Psoas muscle (tissue), 7 donors: ENCODE measurements at regions not wholly inside any gene's neighbourhood (a gene's known extent, or its start where the extent isn't known, plus 50 kb on each side); places are given as distances from the start of the nearest gene placed in this dataset.

Source experiments
- ATAC-seq, 4 donors: fragments of 200-7000 bp; cut with Tn5 transposase; one replicate each; pipeline ENCODE4 v1.9.1; 2020; ENCODE audit warnings: moderate library complexity in 3 of 4, mild to moderate bottlenecking in 2 of 4
- DNase-seq, 2 donors: peaks; one replicate each; pipeline ENCODE4 v3.0.0-alpha.2; 2020
- H3K27ac ChIP-seq: fragments of 200-600 bp; one replicate; pipeline ENCODE4 v1.8.0; 2022
- H3K27me3 ChIP-seq, 3 donors: fragments of 200-600 bp in 1 of 3; one replicate each; pipeline versions ENCODE4 v1.6.1 to v1.8.0; 2013 to 2022; ENCODE audit warnings: low read length in 2 of 3, mild to moderate bottlenecking in 2 of 3, moderate library complexity in 1 of 3; ENCODE audit not compliant: insufficient read depth in 3 of 3
- H3K36me3 ChIP-seq, 2 donors: fragments of 200-600 bp in 1 of 2; one replicate each; pipeline versions ENCODE4 v1.6.1 to v1.8.0; 2013 to 2022; ENCODE audit warnings: low read depth in 1 of 2, mild to moderate bottlenecking in 1 of 2, moderate library complexity in 1 of 2; ENCODE audit not compliant: insufficient read depth in 1 of 2
- H3K4me1 ChIP-seq: fragments of 200-600 bp; one replicate; pipeline ENCODE4 v1.8.0; 2022
- H3K4me3 ChIP-seq: fragments of 200-600 bp; one replicate; pipeline ENCODE4 v1.8.0; 2022; ENCODE audit warnings: mild to moderate bottlenecking
- H3K9me3 ChIP-seq: fragments of 200-600 bp; one replicate; pipeline ENCODE4 v1.8.0; 2022
- WGBS, 3 donors: extraction: QIAGEN DNeasy Blood & Tissue Kit; methylation state at CpG; one replicate each; pipeline versions ENCODE4 v1.1.6 to v1.1.7; 2013; 5-methylcytosine and 5-hydroxymethylcytosine counted together
- intact Hi-C, 2 donors: fragments of 100-400 bp; cut with DNase I; formaldehyde crosslinking; loops; one replicate each; pipeline versions ENCODE4 v1.11.0 to v1.14.2; 2022
- TF ChIP-seq, protein P1 (sequence below): fragments of 200-600 bp; IDR thresholded peaks from one replicate; pipeline ENCODE4 v1.8.0; 2022; ENCODE audit warnings: antibody characterized with exemption
- donor health status: healthy with polysubstance abuse.
- donor health status: DM: no; HTN: no; CAD: no; lungs with moderate emphysema.
- donor health status: Bipolar disorder and iron deficiency.
- donor health status: healthy.
- donor health status: DM: yes; HTN: yes; CAD: no.
- donor health status: DM: no; HTN: no; CAD: no.
- donor health status: DM: yes; HTN: yes; CAD: no.

DNA sequence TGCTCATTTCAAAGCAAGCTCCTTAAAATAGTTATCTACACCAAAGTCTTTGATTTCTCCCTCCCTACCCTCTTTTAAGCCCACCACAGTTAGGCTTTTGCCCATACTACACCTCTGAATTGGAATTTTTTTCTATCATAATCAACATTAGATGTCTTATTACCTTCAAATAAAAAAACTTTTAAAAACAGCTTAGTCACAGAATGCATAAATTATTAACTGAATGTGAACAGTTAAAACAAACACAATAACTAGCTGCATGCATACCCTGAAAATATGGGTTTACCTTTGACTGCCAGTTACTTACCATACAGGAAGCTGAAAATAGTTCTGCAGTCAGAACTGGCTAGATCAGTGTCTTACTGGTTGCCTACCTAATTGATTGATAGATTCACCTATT lies 210.9 kb downstream of the TGFB2 start:
- H3K27me3 ChIP-seq, result no peaks in the 10 kb centered on the region
- no peak overlapping the region for H3K27ac ChIP-seq
- H3K36me3 ChIP-seq, result no peaks in the 10 kb centered on the region
- no peaks in the 10 kb centered on the region for H3K4me1 ChIP-seq
- no peak for ATAC-seq
- no peak overlapping the region for H3K4me3 ChIP-seq
- TF ChIP-seq, protein P1, sequence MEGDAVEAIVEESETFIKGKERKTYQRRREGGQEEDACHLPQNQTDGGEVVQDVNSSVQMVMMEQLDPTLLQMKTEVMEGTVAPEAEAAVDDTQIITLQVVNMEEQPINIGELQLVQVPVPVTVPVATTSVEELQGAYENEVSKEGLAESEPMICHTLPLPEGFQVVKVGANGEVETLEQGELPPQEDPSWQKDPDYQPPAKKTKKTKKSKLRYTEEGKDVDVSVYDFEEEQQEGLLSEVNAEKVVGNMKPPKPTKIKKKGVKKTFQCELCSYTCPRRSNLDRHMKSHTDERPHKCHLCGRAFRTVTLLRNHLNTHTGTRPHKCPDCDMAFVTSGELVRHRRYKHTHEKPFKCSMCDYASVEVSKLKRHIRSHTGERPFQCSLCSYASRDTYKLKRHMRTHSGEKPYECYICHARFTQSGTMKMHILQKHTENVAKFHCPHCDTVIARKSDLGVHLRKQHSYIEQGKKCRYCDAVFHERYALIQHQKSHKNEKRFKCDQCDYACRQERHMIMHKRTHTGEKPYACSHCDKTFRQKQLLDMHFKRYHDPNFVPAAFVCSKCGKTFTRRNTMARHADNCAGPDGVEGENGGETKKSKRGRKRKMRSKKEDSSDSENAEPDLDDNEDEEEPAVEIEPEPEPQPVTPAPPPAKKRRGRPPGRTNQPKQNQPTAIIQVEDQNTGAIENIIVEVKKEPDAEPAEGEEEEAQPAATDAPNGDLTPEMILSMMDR, result no peak
- DNase-seq, result no peak
- intact Hi-C loops, result no loop called here
- H3K9me3 ChIP-seq, result no peaks in the 10 kb centered on the region

DNA sequence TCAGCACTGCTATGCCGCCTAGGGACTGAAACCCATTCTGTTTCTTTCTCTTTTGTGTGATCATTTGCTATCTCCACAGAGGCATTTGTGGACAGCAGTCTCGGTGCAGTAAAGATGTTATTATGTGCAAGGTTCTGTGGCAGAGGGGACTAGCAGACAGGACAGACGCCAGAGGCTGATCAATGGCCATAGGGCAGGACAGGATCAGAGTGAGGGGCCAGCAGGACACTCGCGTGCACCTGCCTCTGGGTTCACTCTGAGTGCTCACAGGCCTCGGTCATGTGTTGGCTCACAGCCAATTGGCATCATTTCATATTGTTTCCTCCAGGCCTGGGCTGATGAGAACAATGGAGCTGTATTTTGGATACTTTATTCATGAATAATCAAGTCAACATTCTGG lies 212.6 kb downstream of the TGFB2 start:
- Histone ChIP-seq H3K27me3 (no peaks in the 10 kb centered on the region), H3K9me3 (no peaks in the 10 kb centered on the region), H3K27ac (no peak overlapping the region), H3K4me1 (no peaks in the 10 kb centered on the region), H3K36me3 (no peaks in the 10 kb centered on the region), H3K4me3 (no peak overlapping the region)
- TF ChIP-seq, protein P1, result no peak
- DNase-seq (no peak), ATAC-seq (no peak)
- intact Hi-C loops, result no loop called here
- 22 to 28% (median 23%) methylated on average over 6 of the region's 6 CpGs for WGBS, 3 donors

DNA sequence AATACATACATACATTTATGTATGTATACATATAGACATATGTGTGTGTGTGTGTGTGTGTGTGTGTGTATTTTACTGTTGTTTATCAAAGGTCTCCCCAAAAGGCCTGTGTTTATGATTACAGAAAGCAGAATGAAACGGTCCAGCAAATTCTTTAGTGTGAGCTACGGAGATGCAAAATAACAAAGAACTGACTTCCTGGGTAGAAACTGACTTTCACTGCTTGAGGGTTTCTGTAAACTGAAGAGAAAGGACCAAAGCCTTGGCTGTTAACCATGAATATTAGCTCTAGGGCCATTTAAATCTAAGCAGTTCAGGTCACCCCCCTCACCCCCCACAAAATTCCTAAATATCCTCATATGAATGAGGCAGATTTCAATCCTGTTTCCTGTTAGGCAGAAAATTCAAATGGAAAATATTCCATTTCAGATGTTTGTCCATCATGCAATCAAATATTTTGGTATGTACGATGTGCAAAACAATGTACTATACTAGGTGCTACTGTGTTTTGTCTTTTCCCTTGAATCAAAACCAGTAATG lies 213.2 kb downstream of the TGFB2 start:
- H3K27me3 ChIP-seq, result no peaks in the 10 kb centered on the region
- ATAC-seq (no peak), DNase-seq (no peak)
- H3K27ac ChIP-seq, result no peak overlapping the region
- 66 to 81% (median 76%) methylated on average over 3 of the region's 3 CpGs for WGBS, 3 donors
- H3K4me1 ChIP-seq, result no peaks in the 10 kb centered on the region
- no peaks in the 10 kb centered on the region for H3K9me3 ChIP-seq
- no peak overlapping the region for H3K4me3 ChIP-seq
- intact Hi-C loops, result no loop called here
- no peaks in the 10 kb centered on the region for H3K36me3 ChIP-seq
- TF ChIP-seq, protein P1, result no peak

- H3K27ac ChIP-seq, result no peak overlapping the region
- intact Hi-C loops, result no loop called here
- no peaks in the 10 kb centered on the region for H3K9me3 ChIP-seq
- no peaks in the 10 kb centered on the region for H3K27me3 ChIP-seq
- 70 to 89% (median 86%) methylated on average over 1 of the region's 1 CpG for WGBS, 3 donors
- TF ChIP-seq, protein P1, result no peak
- no peaks in the 10 kb centered on the region for H3K36me3 ChIP-seq
- H3K4me3 ChIP-seq, result no peak overlapping the region
- H3K4me1 ChIP-seq, result no peaks in the 10 kb centered on the region
- DNase-seq, result no peak
- no peak for ATAC-seq
Measured at GRCh38 chr1:218565377-218565776, 220.2 kb downstream of the TGFB2 start.

- Histone ChIP-seq H3K27me3 (no peaks in the 10 kb centered on the region), H3K4me3 (no peak overlapping the region), H3K27ac (no peak overlapping the region), H3K4me1 (no peaks in the 10 kb centered on the region), H3K9me3 (no peaks in the 10 kb centered on the region), H3K36me3 (no peaks in the 10 kb centered on the region)
- intact Hi-C loops, result no loop called here
- DNase-seq (no peak), ATAC-seq (no peak)
- TF ChIP-seq, protein P1, result no peak
- 86 to 90% (median 86%) methylated on average over 5 of the region's 5 CpGs for WGBS, 3 donors
Measured at GRCh38 chr1:218568962-218569550, 223.9 kb downstream of the TGFB2 start.
